ENCODE measurements at regions not wholly inside any gene's neighbourhood (a gene's known extent, or its start where the extent isn't known, plus 50 kb on each side); places are given as distances from the start of the nearest gene placed in this dataset.
"Not testable (repeated sequence)": the region's sequence is repeated elsewhere in the genome, so short reads cannot be mapped to it uniquely, and the experiment has no call there.

DNA sequence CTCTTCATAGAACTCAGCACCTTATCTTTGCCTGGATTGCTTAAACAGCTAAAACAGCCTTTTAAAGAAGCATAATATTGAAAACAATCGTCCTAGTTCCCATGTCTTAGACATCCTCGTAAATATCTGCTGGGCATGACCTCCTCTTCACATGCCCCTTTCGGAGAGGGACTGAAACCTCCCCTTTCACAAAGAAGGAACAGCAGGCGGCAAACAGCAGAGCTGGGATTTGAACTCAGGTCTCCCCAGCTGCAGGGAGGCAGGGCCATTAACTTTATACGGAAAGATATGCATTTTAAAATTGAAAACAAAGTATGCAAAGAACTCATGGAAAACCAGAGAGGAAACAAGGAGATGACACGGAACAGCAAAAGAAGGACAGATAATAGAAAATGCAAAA is 249.9 kb downstream of the FOXL1 start:
- DNase-seq (ENCODE audit: low spot score): no peak

DNA sequence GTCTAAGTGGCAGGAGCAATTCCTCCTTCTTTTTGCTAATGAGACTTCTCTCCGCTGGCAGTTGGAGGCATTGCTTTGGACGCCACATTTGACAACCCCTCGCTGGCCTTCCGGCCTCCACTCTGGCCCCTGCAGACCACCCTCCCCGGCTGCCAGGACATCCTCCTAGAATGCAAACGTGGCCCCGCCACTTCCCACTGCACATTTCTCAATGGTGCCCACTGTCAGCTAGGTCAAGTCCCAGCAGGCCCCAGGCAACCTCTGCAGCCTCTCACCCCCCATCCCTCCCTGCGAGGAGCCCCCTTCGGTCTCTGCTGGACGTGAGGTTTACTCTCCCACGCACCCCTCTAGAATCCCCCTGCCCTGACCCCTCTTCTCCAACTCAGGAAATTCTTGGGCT is 250.3 kb downstream of the FOXL1 start:
- no peak for DNase-seq (ENCODE audit: low spot score)

DNA sequence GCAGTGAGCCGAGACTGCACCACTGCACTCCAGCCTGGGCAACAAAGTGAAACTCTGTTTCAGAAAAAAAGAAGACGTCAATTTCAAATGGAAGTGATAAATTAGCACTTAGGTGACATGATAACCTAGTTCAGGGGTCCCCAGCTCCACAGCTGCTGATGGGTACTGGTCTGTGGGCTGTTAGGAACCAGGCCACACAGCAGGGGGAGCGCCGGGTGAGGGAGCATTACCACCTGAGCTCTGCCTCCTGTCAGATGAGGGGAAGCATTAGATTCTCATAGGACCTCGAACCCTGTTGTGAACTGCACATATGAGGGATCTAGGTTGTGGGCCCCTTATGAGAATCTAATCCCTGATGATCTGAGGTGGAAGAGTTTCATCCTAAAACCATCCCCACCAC is 253.0 kb downstream of the FOXL1 start:
- no peak for DNase-seq (ENCODE audit: low spot score)

DNA sequence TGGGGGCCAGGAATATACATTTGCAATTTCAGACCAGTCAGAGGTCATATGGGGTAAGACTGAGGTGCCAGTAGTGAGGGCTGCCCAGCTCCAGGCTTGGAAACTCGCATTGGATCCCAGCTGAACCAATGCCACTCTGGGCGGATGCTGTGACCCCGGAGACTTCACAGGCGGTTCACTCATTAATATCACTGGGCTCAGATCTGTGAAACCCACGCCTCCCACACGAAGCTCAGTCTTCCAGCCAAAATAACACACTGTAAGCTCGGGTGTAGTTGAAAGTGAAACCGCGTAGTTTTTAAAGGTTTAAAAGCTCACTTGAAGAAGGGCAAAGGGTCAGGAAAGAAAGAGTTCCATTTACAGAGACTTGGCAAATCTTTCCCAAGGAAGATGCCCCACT is 254.8 kb downstream of the FOXL1 start:
- peak; percentile 28 for DNase-seq (ENCODE audit: low spot score)

DNA sequence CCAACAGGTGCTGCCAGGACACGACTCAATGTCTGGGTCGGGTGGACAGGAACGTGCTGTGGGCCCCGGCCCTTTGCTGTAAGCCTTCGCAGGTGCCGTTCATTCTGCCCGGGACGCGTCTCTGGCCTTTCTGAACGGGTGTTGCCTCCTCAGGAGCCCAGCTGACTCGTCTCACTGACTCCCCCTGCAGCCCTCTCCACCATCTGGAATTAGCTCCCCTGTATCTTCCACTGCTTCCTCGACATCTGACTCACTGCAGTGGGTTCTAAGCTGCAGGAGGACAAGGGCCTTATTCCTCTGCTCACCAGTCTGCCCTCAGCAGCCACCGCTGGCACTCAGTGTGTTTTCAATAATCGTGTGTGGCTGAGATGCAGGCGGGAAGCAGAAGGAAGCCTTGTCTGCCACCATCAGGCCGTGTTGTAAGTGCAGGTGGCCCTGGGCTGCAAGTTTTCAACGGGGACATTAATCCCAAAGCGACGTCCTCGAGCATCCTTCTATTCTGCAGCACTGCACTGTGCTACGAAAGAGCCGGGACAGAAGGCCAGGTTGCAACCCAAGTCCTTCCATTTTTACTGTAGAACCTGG is 256.2 kb downstream of the FOXL1 start:
- peak; percentile 10 for DNase-seq (ENCODE audit: low spot score)

DNA sequence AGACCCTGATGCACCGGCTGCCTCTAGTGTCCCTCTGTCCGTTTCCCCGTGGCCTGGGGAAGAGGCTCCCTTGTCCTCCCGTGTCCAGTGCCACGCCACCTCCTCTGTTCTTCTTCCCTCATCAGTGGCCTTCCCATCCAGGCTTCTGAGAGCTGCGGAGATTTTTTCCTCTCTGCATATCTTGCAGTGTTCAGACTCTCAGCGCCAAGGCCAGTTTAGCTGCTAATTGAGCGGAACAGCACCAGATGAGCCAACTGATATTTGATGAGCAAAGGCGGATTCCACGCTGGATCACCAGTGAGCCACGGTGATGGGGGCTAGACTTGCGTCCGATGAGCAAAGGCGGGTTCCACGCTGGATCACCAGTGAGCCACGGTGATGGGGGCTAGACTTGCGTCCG is 257.6 kb downstream of the FOXL1 start:
- DNase-seq (ENCODE audit: low spot score): no peak

DNA sequence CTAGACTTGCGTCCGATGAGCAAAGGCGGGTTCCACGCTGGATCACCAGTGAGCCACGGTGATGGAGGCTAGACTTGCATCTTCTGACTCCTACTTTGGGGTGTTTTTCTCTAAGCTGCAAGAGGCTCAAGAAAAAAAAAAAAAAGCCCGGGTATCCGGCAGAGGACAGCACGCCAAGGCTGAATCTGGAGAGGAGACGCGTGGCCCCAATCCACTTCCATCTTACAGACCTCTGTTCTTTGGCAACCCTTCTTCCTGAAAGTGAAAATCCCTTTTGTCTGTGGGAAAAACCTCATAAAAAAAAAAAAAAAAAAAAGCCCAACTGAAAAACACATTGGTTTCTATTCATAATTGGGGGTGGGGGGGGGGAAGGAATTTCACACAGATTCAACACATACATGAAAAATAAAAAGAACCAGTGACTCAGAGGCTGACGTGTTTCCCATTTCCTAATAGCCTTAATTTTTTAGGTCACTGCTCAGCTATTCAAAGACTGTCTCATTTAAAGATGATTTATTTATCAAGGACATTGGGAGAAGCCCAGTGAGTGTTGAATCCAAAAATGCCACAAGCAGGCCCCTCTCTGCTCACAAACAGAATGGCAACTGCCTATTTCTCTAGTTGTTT is 258.3 kb downstream of the FOXL1 start:
- peak; percentile 60 for DNase-seq (ENCODE audit: low spot score)

DNA sequence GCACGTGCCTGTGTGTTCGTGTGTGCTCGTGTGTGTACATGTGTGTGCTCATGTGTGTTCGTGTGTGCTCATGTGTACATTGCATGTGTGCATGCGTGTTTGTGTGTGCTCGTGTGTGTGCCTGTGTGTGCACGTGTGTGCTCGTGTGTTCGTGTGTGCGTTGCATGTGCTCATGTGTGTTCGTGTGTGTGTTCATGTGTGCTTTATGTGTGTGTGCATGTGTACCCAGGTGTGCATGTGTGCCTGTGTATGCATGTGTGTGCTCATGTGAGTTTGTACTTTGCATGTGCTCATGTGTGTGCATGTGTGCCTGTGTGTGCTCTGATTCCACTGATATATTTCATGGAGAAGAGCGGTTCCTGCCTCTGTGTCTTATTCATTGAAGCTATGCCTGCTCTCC is 265.5 kb downstream of the FOXL1 start:
- no peak for DNase-seq (ENCODE audit: low spot score)

DNA sequence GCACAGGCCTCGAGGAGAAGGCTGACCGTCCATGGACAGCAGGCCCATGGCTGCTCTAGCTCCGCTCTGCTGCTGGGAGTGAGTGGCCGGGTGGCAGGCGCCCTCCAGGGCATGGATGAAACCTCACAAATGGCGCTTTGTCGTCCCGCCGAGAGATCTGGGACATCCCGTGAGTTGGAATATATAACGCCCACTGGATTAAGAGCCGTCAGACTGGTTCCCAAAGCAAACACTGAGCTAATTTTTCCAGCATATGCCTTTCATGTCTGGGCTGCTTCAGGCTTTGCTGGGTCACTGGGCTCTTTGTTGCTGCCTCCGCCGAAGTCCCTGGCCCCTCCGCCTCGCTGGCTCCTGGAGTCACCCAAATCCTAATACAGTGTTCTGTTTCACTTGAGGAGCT is 266.3 kb downstream of the FOXL1 start:
- DNase-seq (ENCODE audit: low spot score): no peak

DNA sequence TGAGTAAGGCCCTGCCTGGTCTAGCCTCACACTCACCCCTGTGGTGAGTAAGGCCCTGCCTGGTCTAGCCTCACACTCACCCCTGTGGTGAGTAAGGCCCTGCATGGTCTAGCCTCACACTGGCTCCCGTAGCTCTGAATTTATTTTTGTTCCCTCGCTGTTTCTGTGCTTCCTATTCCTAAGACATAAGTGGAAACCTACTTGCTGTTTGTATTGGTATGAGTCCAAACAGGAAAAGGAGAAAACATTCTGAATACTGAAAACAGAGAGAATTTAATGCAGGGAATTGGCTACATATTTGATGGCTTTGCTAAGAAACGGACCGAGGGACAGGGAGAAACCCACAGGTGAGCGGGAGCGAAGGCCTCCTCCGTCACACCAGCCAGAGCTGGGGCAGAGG is 267.8 kb downstream of the FOXL1 start:
- DNase-seq (ENCODE audit: low spot score): no peak

DNA sequence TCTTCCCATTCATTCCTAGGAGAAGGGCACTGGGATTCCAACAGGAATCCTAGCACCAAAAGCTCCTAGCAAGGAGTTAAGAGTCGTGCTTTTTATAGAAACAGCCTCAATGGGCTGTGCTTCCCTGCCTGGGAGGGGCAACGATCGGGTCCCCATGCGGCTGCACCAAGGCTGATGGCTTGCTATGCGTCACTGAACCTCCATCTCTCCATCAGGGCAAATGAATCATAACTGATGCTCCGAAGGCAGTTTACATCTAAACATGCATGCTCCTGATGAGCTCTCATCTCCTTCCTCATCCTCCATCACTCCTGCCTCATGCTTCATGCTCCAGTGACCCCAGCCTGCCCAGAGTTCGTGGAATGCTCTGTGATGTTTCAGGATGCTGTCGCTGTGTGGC is 270.5 kb downstream of the FOXL1 start:
- DNase-seq (ENCODE audit: low spot score): no peak

DNA sequence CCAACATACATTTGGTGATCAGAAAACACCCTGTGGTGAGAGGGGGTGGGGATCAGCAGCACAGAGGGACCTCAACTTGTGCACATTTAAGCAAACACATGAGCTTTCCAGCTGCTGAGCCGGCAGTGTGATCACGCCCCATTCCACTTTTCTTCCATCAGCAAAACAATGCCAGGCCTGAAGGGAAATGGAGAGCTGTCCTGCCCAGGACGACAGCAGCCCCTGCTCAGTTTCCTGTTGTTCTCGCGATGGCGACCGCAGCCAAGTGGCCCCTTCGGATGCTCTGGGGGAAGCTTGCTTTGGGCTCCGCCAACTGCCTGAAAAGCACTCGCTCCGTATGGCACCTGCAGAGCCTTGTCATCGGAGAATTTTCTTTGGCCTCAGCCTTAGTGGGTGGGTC is 272.3 kb downstream of the FOXL1 start:
- no peak for DNase-seq (ENCODE audit: low spot score)

DNA sequence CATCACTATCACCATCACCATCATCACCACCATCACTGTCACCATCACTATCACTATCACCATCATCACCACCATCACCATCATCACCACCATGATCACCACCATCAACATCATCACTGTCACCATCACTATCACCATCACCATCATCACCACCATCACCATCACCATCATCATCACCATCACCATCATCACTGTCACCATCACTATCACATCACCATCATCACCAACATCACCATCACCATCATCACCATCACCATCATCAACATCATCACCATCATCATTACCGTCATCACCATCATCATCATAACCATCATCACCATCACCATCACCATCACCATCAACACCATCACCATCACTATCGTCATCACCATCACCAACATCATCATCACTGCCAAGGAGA is 273.8 kb downstream of the FOXL1 start:
- no peak for DNase-seq (ENCODE audit: low spot score)

DNA sequence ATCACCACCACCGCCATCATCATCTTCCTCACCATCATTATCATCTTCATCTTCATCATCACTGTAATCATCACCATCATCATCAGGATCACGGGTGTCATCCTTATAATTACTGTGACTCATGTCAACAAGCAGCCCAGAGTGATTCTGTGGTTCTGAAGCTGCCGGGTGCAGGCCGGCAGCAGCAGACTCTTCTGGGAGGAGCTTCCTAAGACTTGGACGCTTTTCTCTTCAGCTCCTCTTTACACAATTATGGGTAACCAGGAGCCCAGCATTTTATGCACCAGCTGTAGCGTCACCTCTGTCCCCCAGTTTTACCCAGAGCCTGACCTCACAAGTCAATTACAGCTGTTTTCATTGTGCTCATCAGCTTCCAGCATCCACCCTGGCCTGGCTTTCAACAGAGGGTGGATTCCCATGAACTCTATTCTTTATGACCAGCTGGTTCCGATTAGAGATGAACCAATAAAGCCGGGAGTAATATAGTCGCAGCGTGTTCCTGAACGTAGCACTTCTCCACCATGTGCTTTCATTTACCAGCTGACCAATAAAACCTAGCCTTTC is 275.8 kb downstream of the FOXL1 start:
- DNase-seq (ENCODE audit: low spot score): peak; percentile 52

DNA sequence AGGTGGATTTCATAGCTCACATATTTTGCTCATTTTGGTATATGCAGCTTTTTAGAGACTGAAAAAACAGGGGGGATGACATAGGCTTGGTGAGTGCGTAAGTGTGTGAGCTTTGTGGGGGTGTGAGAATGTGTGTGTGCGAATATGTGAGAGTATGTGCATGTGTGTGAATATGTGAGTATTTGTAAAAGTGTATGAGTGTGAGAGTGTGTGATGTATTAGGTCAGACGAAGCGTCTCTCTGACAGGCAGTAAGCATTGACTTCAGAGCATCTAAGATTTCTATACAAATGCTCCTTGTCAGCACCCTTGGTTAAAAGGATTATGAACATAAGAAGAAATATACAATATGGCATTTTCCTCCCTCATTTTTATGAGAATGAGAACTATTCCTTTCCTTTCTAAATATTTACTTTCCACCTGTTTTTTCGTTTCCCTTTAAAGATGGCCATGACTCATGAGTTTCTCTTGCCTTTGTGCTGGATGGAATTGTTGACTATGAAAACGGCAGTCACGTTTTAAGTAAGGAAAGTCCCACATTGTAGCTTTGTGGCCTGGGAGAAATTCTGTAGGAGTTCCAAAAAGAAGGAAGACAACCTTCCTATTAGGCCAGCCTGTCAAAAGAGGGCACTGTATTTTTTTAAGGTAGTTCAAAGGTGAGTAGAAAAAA is 276.4 kb downstream of the FOXL1 start:
- no peak for DNase-seq (ENCODE audit: low spot score)

DNA sequence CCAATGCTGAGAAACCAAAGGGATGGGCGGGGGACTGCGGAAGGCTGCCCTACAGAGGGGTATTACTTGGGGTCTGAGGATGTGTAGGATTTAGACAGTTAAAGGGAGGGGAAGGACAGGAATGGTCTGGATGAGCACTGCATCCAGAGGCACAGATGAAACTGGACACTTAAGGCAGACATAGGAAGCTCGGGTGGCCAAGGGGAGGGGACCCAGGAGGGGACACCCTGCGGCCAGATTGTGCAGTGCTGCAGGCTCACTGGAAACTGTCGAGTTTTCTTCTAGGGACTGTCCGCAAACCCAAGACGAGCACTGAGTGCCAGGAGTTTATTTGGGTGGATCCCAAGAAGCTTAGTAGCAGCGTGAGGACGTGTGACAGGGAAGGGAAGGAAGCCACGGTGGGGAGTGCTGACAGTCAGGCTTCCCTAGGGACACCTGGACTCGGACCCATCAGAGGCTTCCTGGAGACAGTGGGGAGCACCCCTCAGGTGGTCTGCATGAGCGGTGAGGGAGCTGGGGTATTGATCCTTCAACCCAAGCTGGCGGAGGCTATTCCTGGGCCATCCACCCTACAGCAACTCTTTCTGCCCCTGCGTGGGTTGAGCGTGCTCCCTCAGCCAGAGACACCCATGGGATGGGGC is 278.7 kb downstream of the FOXL1 start:
- no peak for DNase-seq (ENCODE audit: low spot score)

DNA sequence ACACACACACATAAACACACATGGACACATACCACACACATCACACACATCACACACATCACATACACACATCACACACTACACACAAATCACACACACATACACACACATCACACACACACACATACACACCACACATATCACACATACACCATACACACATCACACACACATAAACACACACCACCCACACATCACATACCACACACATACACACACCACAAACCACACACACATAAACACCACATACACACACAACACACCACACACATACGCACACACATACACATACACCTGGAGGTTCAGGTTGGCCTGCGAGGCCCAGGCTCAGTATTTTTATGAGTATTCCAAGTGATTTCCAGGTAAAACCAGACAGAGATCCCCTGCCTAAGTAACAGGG is 279.5 kb downstream of the FOXL1 start:
- DNase-seq (ENCODE audit: low spot score): no peak

DNA sequence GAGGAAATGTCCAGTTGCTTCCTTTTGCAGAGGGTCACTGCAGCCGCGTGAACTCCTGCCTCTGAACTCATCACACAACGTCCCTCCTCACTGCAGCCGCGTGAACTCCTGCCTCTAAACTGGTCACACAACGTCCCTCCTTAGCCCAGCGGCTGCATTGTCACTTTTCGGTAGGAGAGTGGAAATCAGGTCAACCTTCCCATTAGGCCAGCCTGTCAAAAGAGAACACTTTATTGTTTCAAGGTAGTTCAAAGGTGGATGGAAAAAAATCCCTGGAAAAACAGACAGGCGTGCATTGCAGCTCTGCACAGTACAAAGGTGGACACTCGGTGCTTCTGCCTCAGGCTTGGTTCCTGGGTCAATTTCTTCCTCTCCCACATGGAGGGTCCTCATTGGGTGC is 280.2 kb downstream of the FOXL1 start:
- DNase-seq (ENCODE audit: low spot score): no peak

DNA sequence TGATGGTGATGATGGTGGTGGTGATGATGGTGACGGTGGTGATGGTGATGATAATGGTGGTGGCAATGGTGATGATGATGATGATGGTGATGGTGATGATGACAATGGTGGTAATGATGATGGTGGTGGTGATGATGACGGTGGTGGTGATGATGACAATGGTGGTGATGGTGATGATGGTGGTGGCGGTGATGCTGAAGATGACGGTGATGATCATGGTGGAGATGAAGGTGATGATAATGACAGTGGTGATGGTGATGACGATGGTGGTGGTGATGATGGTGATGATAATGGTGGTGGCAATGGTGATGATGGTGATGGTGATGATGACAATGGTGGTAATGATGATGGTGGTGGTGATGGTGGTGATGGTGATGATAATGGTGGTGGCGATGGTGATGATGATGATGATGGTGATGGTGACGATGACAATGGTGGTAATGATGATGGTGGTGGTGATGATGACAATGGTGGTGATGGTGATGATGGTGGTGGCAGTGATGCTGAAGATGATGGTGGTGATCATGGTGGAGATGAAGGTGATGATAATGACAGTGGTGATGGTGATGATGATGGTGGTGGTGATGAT is 283.0 kb downstream of the FOXL1 start:
- not testable (repeated sequence) for DNase-seq (ENCODE audit: low spot score)

DNA sequence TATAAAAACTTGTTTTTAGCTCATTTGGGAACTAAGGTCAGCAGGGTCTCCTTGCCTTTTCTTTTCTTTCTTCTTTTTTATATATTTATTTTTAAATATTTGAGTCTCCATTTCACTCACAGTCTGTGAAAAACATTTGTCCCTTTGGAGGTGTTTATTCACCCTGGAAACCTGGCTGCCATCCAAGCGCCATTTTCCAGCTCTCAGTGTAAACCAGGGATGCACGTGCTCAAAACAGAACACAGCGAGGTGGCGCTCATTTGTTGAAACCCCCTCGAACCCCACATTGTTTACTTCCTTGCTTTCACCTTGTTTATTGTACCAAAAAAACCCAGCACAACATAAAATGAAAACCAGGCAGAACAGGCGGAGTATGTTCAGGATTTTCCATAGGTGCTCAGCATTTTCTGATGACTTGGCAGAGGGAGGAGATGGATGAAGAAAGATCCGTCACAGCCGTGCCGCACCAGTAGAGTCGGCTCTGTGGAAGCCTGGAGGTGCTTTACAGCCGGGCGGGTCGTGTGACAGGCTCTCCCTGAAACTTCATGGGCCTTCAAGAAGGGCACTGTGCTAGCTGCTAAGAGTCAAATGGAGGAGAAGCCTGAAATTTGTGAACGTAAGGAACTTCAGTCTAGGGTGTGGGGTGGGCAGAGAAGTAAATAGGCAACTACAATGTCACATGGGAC is 284.4 kb downstream of the FOXL1 start:
- DNase-seq (ENCODE audit: low spot score): no peak

DNA sequence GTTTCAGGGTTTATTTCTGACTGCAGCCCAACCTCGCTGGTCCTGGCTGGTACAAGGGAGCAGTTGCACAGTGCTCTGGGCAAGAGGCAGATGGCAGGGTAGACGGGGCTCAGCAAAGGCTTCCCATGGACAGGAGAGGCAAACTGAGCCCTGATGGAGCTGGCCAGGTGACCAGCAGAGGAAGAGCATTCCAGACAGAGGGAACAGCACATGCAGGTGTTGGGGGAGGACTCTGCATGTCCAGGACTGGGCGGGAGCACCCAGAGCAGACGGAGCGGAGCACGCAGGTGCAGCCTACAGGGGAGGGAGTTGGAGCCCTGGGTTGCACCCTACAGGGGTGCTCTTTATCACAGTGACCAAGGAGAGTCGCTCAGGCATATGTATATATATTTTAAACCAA is 285.3 kb downstream of the FOXL1 start:
- no peak for DNase-seq (ENCODE audit: low spot score)

DNA sequence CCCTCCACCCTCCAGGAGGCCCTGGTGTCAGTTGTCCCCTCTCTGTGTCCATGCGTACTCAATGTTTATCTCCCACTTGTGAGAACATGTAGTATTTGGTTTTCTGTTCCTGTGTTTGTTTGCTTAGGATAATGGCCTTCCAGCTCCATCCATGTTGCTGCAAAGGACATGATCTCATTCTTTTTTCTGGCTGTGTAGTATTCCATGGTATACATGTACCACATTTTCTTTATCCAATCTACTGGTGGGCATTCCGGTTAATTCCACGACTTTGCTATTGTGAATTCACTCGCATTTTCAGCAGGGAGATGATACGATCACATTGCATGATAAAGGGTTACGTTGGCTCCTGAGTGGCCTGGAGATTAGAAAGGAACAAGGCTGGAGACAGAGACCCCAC is 286.2 kb downstream of the FOXL1 start:
- no peak for DNase-seq (ENCODE audit: low spot score)
